GF-D8 (cell line): ENCODE measurements at regions not wholly inside any gene's neighbourhood (a gene's known extent, or its start where the extent isn't known, plus 50 kb on each side); places are given as distances from the start of the nearest gene placed in this dataset.
"Not testable (repeated sequence)": the region's sequence is repeated elsewhere in the genome, so short reads cannot be mapped to it uniquely, and the experiment has no call there.

Source experiments
- DNase-seq: peaks from one replicate; lab custom pipeline; 2025; lab: John Stamatoyannopoulos, UW

DNA sequence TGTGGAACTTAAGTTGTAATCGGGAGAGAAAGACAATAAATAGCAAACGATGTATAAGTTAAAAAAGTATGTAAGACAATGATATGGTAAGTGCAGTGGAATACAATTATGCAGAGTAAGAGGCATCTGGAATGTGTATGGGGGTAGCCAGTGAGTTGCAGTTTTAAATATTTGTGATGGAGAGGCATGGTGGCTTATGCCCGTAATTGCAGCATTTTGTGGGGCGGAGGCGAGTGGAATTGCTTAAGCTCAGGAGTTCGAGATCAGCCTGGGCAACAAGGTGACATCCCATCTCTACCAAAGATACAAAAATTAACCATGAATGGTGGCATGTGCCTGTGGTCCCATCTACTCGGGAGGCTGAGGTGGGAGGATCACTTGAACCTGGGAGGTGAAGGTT lies 52.5 kb upstream of the WDFY3 start:
- DNase-seq, result no peak

DNA sequence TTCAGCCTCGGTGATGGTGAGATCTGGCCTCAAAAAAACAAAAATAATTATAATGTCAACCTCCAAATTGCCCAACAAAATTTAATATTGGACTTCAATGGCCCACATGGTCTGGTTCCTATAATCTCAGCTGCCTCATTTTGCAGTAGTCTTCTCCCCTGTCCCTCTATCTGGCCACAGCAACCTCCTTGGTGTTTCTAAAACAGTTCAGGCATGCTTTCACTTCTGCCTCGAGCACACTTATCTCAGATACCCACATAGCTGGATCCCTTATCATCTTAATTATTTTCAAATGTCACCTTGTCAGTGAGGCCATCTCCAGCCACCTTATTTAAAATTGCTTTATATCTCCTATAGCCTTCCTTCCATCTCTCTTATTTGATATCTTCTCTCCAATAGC lies 52.9 kb upstream of the WDFY3 start:
- DNase-seq, result no peak

DNA sequence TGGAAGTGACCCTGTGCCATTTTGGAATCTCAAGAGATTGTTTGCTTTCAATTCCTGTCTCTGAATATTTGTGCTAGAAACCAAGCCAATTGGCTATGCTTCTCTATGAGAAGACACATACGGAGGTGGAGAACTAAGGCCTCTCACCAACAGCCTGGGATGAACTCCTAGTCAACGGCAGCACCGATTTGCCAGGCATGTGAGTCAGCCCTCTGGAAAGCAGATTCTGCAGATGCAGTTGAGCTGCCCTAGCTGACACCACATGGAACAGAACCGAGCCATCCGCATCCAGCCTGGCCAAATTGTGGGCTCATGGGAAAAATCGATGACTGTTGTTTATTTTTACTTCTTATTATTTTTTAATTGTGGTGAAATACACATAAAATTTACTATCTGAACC lies 58.2 kb upstream of the WDFY3 start:
- DNase-seq, result no peak

DNA sequence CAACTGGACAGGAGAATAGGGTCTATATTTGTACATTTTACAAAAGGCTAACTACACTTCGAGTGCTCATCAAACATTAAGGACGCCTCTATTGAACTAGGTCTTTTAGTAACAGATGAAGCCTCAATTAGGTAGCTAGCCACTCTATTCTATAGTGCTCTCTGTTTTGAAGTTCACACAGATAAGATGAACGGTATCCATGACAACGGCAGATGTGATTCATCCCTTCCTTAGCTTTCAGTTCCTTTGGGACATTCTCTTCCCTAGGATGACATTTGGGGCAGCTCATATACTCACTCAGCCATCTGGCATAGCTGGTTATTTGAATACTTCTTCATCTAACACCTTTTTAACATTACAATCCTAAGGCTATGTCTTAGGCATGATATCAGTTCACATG lies 62.4 kb upstream of the WDFY3 start:
- DNase-seq, result no peak

DNA sequence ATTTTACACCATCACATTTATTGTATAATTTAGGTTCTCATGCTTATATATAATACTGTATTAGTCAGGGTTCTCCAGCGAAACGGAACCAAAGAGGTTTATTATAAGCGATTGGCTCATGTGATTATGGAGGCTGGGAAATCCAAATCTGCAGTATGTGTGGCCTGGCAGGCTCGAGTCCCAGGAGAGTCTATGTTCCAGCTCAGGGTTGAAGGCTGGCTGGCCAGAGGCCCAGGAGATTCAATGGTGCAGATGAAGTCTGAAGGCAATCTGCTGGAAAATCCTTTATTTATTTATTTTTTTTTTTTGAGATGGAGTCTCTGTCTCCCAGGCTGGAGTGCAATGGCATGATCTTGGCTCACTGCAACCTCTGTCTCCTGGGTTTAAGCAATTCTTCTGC lies 63.0 kb upstream of the WDFY3 start:
- DNase-seq, result no peak

GRCh38 chr4:85030156-85030555 lies 63.7 kb upstream of the WDFY3 start:
- DNase-seq, result no peak

GRCh38 chr4:85033838-85034237 lies 67.3 kb upstream of the WDFY3 start:
- not testable (repeated sequence) for DNase-seq

DNA sequence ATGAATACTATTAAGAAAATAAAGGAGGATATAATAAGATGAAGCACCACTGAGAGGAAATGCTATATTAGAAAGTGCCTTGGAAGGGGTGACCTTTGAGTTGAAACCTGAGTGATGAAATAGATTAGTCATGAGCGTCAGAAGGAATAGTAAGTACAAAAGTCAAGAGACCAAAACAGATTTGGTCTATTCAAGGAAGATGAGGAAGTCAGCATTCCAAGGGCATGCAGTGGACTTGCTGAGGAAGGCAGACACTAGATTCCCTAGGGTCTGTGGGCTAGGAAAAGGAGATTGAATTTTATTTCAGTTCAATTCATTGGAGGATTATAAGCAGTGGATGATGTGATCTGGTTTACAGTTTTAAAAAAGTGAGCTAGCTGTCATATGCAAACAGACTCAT lies 73.0 kb upstream of the WDFY3 start:
- DNase-seq, result no peak

- not testable (repeated sequence) for DNase-seq
Observed at GRCh38 chr4:85043812-85044496, 77.5 kb upstream of the WDFY3 start.

DNA sequence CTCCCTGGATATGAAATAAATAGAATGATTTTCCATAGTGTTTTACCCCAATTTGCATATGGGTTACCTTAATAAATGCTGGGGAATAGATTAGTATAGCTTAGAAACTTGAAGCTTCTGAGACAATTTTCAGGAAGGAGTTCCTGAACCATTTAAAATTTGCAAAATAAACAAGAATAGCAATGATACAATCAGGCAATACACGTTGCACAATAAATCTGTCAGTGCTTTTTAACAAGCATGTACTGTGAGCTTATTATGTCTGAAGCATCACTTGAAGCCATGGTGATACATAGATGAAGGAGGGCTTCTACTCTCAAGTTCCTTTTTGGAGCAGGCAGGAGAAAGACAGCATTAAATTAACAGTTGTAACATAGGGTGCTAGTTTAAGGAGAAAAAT lies 84.2 kb upstream of the WDFY3 start:
- no peak for DNase-seq

- DNase-seq, result no peak
Observed at GRCh38 chr4:85051526-85051925, 85.0 kb upstream of the WDFY3 start.

- DNase-seq, result not testable (repeated sequence)
Observed at GRCh38 chr4:85054925-85055324, 88.4 kb upstream of the WDFY3 start.

DNA sequence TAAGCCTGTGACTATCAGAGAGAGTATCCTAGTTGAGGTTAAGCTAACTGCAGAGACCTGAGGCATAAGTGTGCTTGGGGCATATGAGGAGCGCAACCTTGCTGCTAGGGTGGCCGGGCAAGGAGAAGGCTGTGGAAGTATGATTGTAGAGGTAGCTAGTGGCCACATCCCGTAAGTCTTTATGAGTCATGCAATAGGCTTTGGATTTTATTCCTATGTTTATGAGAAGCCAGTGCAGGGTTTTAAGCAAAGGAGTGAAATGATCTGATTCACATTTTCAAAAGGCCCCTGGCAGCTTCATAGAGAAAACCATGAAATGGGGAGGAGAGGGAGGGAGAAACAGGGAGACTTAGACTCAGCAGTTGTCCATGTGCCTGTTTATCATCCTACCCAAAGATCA lies 92.1 kb upstream of the WDFY3 start:
- no peak for DNase-seq

GRCh38 chr4:85061974-85062373 lies 95.5 kb upstream of the WDFY3 start:
- DNase-seq, result no peak

DNA sequence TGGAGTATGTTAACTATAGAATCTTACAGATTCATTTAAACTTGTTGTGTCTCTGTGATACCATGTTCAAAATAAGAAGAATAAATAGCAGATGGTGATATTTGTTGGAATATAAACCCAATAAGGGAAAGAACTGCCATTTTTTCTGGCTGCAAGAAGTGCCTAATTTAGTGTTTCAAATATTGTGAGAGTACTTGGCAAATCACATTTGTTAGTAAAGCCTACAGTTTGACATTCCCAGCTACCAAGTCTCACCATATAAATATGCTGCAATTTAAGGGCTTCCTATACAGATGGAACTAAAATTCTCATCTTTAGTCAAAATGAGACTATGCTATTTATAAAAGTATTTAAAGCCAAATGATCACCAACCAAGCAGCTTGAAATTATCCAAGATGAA lies 96.0 kb upstream of the WDFY3 start:
- no peak for DNase-seq

DNA sequence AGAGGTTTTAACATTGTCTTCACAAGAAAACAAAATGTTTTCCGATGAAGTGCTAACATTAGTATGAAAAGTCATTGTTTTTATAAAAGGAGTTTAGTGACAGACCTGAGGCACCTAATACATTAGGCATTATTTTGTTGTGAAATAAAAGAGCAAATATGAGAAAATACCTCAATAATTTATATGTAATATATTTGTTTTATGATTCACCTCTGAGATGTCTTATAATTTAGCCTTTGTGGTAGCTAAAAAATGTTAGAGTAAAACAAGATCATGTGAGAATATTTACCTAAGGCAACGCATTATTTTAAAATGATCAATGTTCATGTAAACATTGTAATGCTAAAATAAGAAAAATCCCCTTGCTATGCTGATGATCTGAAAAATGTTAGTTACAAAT lies 100.9 kb upstream of the WDFY3 start:
- DNase-seq, result no peak

DNA sequence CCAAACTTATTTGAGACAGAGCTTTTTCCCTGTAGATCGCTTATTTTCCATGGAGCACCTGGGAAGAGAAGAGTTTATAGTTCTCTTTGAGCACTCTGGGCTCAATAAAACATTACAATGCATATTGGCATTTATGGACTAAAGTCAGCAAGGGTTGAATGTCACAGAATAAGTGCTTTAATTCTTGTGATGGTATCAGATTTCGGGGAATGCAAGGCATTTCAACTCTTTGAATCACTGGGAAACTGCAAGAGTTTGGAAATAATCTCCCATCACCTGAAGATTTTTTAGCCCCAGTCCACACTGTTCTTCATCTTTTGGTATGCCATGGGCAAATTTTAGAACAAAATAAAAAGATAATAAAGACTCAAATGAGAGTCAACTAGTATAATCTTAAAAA lies 111.5 kb upstream of the WDFY3 start:
- DNase-seq, result no peak

- peak; percentile 3 for DNase-seq
Observed at GRCh38 chr4:85081196-85081595, 114.7 kb upstream of the WDFY3 start.

DNA sequence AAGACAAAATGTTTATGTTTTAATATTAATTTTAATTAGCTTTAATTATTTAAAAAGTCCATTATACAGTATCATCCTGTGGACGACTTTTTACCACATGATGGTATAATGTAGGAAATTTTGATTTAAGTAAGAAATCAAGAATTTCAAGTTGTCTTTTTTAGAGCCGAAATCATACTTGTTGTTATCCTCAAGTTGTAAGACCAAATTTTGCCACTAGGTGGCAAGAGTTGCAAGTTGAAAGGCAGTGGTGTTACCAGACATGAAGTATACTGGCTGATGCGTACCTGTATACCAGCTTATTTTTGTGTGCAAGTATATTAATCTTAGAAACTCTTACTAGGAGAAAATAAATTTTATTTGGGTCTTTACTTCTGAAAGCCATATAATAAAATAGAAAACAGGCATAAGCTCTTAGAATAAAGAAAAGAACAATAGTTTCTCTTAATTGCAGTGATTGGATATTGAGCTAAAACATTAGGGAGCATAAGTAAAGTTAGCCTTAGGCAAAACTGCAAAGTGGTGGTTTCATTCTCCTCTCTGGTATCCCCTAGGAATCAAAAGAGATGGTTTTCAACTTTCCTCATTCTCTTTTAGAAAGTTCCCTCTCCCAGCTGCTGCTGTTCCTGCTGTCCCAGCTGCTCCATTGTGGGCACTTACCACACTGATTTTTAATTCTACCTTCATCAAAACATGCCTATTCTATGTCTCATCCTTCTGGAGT lies 118.0 kb upstream of the WDFY3 start:
- no peak for DNase-seq

- DNase-seq, result no peak
Observed at GRCh38 chr4:85086721-85087120, 120.2 kb upstream of the WDFY3 start.

DNA sequence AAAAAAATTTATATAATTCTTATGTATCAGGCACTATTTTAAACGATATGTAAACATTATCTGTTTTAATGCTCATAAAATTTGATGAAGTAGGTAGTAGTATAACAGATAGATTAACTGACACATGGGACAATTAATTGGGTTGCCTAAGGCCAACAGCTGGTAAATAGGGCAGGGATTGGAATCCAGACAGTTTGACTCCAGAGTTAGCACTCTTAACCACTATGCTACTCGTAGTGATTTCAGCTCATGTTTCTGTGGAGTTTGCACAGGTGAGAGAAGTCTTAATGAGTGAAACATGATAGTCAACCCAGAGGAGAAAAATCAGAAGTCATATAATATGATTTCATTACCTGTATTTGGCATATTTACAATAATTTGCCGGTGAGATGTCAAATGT lies 126.0 kb upstream of the WDFY3 start:
- no peak for DNase-seq

DNA sequence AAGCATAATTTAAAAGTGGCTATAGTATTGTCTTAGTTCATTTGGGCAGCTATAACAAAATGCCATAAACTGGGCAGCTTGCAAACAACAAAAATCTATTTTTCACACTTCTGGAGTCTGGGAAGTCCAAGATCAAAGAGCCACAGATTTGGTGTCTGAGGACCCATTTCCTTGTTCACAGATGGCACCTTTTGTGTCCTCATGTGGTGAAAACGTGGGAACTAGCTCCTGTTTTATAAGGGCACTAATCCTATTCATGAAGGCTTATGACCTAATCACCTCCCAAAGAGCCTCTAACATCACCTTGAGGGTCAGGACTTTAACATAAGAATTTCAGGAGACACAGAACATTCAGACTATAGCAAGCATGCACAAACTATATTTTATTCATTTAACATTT lies 126.5 kb upstream of the WDFY3 start:
- no peak for DNase-seq

- DNase-seq, result no peak
Observed at GRCh38 chr4:85094735-85095134, 128.2 kb upstream of the WDFY3 start.

DNA sequence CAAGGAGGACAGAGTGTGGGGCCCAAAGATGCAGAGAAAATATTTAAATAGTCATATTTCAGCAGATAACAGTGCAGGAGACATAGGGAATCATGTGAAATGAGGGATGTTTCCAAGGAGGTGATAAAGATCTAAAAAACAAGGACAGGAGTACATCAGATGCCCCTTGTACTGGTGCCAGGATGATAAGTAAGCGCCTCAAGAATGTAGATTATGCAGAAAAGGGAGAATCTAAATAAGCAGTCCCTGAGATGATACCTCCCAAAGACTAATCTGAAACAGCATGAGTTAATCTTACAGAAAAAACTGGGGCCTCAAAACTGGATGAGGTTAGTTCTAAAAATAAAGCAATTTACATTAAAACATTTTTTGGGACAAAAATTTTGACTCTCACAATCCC lies 136.1 kb upstream of the WDFY3 start:
- no peak for DNase-seq
